ENCODE measurements at regions not wholly inside any gene's neighbourhood (a gene's known extent, or its start where the extent isn't known, plus 50 kb on each side); places are given as distances from the start of the nearest gene placed in this dataset.

DNA sequence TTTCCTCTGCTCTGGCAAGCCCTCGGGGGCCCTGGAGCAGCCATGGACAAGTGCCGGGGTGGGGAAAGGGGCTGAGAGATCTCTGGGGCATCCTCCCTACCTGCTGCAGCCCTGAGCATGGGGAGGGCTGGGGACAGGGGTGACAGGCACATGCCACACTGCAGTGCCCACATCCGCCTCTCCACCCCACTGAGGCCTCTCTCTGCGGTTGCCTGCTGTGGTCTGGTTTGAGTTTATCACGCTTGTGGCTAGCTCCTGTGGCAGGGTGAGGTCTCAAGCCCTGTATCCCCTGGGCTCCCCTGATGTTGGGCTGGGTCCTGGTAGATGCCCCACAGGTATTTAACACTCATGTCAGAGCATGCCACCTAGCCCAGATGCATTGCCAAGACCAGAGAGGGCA lies 52.9 kb upstream of the MLN start:
- H3K4me3 ChIP-seq (replicated peaks in 1 of 4; ENCODE audit: control extremely low read depth in 1 of 4, insufficient read depth in 1 of 4, low read depth in 3 of 4, low read length in 4 of 4) = no peak overlapping the region
- H3K36me3 ChIP-seq (ENCODE audit: control insufficient read depth, insufficient read depth, low read length) = no peaks in the 10 kb centered on the region
- TF ChIP-seq EZH2 (IDR thresholded peaks at IDR 0.05; ENCODE audit: low read length, missing control alignments) = no peak
- TF ChIP-seq, protein P1, sequence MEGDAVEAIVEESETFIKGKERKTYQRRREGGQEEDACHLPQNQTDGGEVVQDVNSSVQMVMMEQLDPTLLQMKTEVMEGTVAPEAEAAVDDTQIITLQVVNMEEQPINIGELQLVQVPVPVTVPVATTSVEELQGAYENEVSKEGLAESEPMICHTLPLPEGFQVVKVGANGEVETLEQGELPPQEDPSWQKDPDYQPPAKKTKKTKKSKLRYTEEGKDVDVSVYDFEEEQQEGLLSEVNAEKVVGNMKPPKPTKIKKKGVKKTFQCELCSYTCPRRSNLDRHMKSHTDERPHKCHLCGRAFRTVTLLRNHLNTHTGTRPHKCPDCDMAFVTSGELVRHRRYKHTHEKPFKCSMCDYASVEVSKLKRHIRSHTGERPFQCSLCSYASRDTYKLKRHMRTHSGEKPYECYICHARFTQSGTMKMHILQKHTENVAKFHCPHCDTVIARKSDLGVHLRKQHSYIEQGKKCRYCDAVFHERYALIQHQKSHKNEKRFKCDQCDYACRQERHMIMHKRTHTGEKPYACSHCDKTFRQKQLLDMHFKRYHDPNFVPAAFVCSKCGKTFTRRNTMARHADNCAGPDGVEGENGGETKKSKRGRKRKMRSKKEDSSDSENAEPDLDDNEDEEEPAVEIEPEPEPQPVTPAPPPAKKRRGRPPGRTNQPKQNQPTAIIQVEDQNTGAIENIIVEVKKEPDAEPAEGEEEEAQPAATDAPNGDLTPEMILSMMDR (conservative IDR thresholded peaks at IDR 0.05 in 1 of 2, IDR thresholded peaks at IDR 0.05 in 1 of 2; ENCODE audit: low read depth in 1 of 2, low read length in 2 of 2) = no peak
- no peaks in the 10 kb centered on the region for H3K9me3 ChIP-seq (ENCODE audit: control insufficient read depth, insufficient read depth, low read depth, low read length)
- H3K9ac ChIP-seq (ENCODE audit: insufficient read depth, low read length) = no peak overlapping the region
- no peaks in the 10 kb centered on the region for H3K27me3 ChIP-seq (ENCODE audit: control insufficient read depth, insufficient read depth, low read length)
- H3K79me2 ChIP-seq (ENCODE audit: control insufficient read depth, insufficient read depth, low read length) = no peaks in the 10 kb centered on the region
- H4K20me1 ChIP-seq (ENCODE audit: control insufficient read depth, extremely low read depth, insufficient read depth, low read length) = no peaks in the 10 kb centered on the region
- H3K27ac ChIP-seq (ENCODE audit: insufficient read depth, low read length) = no peak overlapping the region
- H3K4me2 ChIP-seq (ENCODE audit: extremely low read depth, insufficient read depth, low read length) = no peak overlapping the region
- no peak overlapping the region for H2AFZ ChIP-seq (ENCODE audit: low read length)
- DNase-seq (ENCODE audit: low read depth in 2 of 2) = no peak
- H3K4me1 ChIP-seq (ENCODE audit: control insufficient read depth, extremely low read depth, insufficient read depth, low read length) = no peaks in the 10 kb centered on the region

DNA sequence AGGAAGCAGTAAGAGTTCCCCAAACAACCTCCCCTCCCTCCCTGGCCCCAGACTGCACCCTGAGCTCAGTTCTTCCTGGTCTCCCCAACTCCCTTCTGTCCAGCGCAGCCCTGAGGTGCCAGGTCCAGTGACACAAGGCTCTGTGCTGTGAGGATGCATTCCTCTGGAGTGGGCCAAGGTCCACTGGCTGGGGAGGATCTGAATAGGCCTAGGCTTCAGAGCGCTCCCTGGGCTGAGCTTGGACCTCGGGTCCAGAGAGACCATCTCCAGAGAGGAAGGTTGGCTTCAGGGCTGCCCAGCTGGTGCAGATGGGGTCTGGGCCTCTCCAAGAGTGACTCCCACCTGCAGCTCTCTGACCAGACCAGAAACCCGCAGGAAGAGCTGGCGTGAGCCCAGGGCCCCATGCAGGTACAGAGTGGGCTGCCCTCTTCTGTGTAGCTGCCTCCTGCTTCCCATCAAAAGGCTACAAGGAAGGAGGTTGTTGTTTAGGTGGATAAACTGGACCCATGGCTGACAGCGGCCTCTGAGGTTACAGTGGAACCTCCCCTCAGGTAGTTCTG lies 52.3 kb upstream of the MLN start:
- H3K9ac ChIP-seq (ENCODE audit: insufficient read depth, low read length) = no peak overlapping the region
- H3K4me2 ChIP-seq (ENCODE audit: extremely low read depth, insufficient read depth, low read length) = no peak overlapping the region
- H3K4me3 ChIP-seq (replicated peaks in 1 of 4; ENCODE audit: control extremely low read depth in 1 of 4, insufficient read depth in 1 of 4, low read depth in 3 of 4, low read length in 4 of 4) = no peak overlapping the region
- no peaks in the 10 kb centered on the region for H3K36me3 ChIP-seq (ENCODE audit: control insufficient read depth, insufficient read depth, low read length)
- no peak overlapping the region for H2AFZ ChIP-seq (ENCODE audit: low read length)
- H4K20me1 ChIP-seq (ENCODE audit: control insufficient read depth, extremely low read depth, insufficient read depth, low read length) = no peaks in the 10 kb centered on the region
- DNase-seq (ENCODE audit: low read depth in 2 of 2) = no peak
- no peaks in the 10 kb centered on the region for H3K9me3 ChIP-seq (ENCODE audit: control insufficient read depth, insufficient read depth, low read depth, low read length)
- TF ChIP-seq, protein P1 (conservative IDR thresholded peaks at IDR 0.05 in 1 of 2, IDR thresholded peaks at IDR 0.05 in 1 of 2; ENCODE audit: low read depth in 1 of 2, low read length in 2 of 2) = no peak
- TF ChIP-seq EZH2 (IDR thresholded peaks at IDR 0.05; ENCODE audit: low read length, missing control alignments) = no peak
- H3K4me1 ChIP-seq (ENCODE audit: control insufficient read depth, extremely low read depth, insufficient read depth, low read length) = no peaks in the 10 kb centered on the region
- H3K79me2 ChIP-seq (ENCODE audit: control insufficient read depth, insufficient read depth, low read length) = no peaks in the 10 kb centered on the region
- no peak overlapping the region for H3K27ac ChIP-seq (ENCODE audit: insufficient read depth, low read length)
- H3K27me3 ChIP-seq (ENCODE audit: control insufficient read depth, insufficient read depth, low read length) = no peaks in the 10 kb centered on the region

- Histone ChIP-seq H4K20me1 (ENCODE audit: control insufficient read depth, extremely low read depth, insufficient read depth, low read length) (no peaks in the 10 kb centered on the region), H3K27ac (ENCODE audit: insufficient read depth, low read length) (no peak overlapping the region), H3K9me3 (ENCODE audit: control insufficient read depth, insufficient read depth, low read depth, low read length) (no peaks in the 10 kb centered on the region), H3K4me3 (replicated peaks in 1 of 4; ENCODE audit: control extremely low read depth in 1 of 4, insufficient read depth in 1 of 4, low read depth in 3 of 4, low read length in 4 of 4) (no peak overlapping the region), H2AFZ (ENCODE audit: low read length) (no peak overlapping the region), H3K36me3 (ENCODE audit: control insufficient read depth, insufficient read depth, low read length) (no peaks in the 10 kb centered on the region), H3K79me2 (ENCODE audit: control insufficient read depth, insufficient read depth, low read length) (no peaks in the 10 kb centered on the region), H3K4me1 (ENCODE audit: control insufficient read depth, extremely low read depth, insufficient read depth, low read length) (no peaks in the 10 kb centered on the region), H3K9ac (ENCODE audit: insufficient read depth, low read length) (no peak overlapping the region), H3K27me3 (ENCODE audit: control insufficient read depth, insufficient read depth, low read length) (no peaks in the 10 kb centered on the region), H3K4me2 (ENCODE audit: extremely low read depth, insufficient read depth, low read length) (no peak overlapping the region)
- DNase-seq (ENCODE audit: low read depth in 2 of 2) = no peak
- TF ChIP-seq, protein P1 (conservative IDR thresholded peaks at IDR 0.05 in 1 of 2, IDR thresholded peaks at IDR 0.05 in 1 of 2; ENCODE audit: low read depth in 1 of 2, low read length in 2 of 2) = no peak
- TF ChIP-seq EZH2 (IDR thresholded peaks at IDR 0.05; ENCODE audit: low read length, missing control alignments) = no peak
Measured at GRCh38 chr6:33854572-33855030, 50.8 kb upstream of the MLN start.

All from fibroblast of lung (primary cell).